Endothelial cell of umbilical vein (primary cell): ENCODE measurements at regions not wholly inside any gene's neighbourhood (a gene's known extent, or its start where the extent isn't known, plus 50 kb on each side); places are given as distances from the start of the nearest gene placed in this dataset.

Experiments
- BruUV-seq: library from RNA; stranded (reverse); fragments of 400-500 nt; replicated peaks from 2 replicates; lab custom pipeline; 2021; lab: Mats Ljungman, UMichigan
- CTCF ChIA-PET: fragments of 300-600, 350-600 bp; sonication (Branson Sonifier 250); formaldehyde crosslinking; loops from one replicate; lab custom pipeline; 2021; ENCODE audit warnings: antibody characterized with exemption, inconsistent platforms; lab: Charles Lee
- POLR2A ChIA-PET: fragments of 300-600, 350-600 bp; sonication (Branson Sonifier 250); formaldehyde crosslinking; loops from one replicate; lab custom pipeline; 2021; ENCODE audit warnings: antibody characterized with exemption, inconsistent platforms; lab: Charles Lee
- DNase-seq: peaks from one replicate; pipeline ENCODE4 v3.0.0-alpha.2; 2011; ENCODE audit warnings: low read depth, low spot score
- FAIRE-seq: peaks from 2 replicates; lab custom pipeline; 2011; peaks lifted over from hg19 to GRCh38; lab: Jason Lieb, UNC
- H2AFZ ChIP-seq: 2 replicates; pipeline ENCODE4 v1.6.0; 2012; ENCODE audit warnings: low read depth, low read length, control low read depth, inconsistent platforms
- H3K27ac ChIP-seq: 2 replicates; pipeline ENCODE4 v1.5.1; 2011; ENCODE audit warnings: low read depth, mild to moderate bottlenecking, control low read depth, low read length, moderate library complexity; ENCODE audit not compliant: insufficient read depth
- H3K27me3 ChIP-seq, 2 experiments: 2 replicates each; pipeline versions ENCODE4 v1.6.0 to v1.6.1; 2011; ENCODE audit warnings: low read length in 2 of 2, mixed read lengths in 1 of 2; ENCODE audit not compliant: control insufficient read depth in 2 of 2, insufficient read depth in 2 of 2
- H3K36me3 ChIP-seq, 2 experiments: 2 replicates in 1 of 2; 3 replicates in 1 of 2; pipeline ENCODE4 v1.5.1; 2011; ENCODE audit warnings: low read length in 2 of 2, mild to moderate bottlenecking in 1 of 2, moderate library complexity in 1 of 2; ENCODE audit not compliant: control insufficient read depth in 2 of 2, insufficient read depth in 2 of 2; ENCODE audit errors: extremely low read depth in 1 of 2
- H3K4me1 ChIP-seq: 3 replicates; pipeline ENCODE4 v1.5.1; 2011; ENCODE audit warnings: mild to moderate bottlenecking, low read length; ENCODE audit not compliant: control insufficient read depth, insufficient read depth; ENCODE audit errors: extremely low read depth
- H3K4me2 ChIP-seq: 2 replicates; pipeline ENCODE4 v1.6.1; 2011; ENCODE audit warnings: low read length, control low read depth, mixed read lengths; ENCODE audit not compliant: insufficient read depth
- H3K4me3 ChIP-seq, 3 experiments: fragments of 200-600 bp in 1 of 3; sonication (generic), shearing (Covaris generic) in 1 of 3; replicated peaks in 1 of 3; 2 replicates each; pipeline ENCODE4 v1.5.1; 2011 to 2016; ENCODE audit warnings: control low read depth in 3 of 3, low read length in 3 of 3, mild to moderate bottlenecking in 2 of 3, inconsistent platforms in 1 of 3, low read depth in 1 of 3, moderate library complexity in 1 of 3; ENCODE audit not compliant: insufficient read depth in 1 of 3
- H3K79me2 ChIP-seq: 2 replicates; pipeline ENCODE4 v1.6.0; 2012; ENCODE audit warnings: low read length, inconsistent platforms; ENCODE audit not compliant: control insufficient read depth, insufficient read depth
- H3K9ac ChIP-seq: replicated peaks from 2 replicates; pipeline ENCODE3; 2011; ENCODE audit warnings: low read length, control low read depth; ENCODE audit not compliant: insufficient read depth; ENCODE audit errors: extremely low read depth
- H3K9me1 ChIP-seq: replicated peaks from 3 replicates; pipeline ENCODE4 v1.6.0; 2011; ENCODE audit warnings: mild to moderate bottlenecking, low read length; ENCODE audit not compliant: control insufficient read depth, insufficient read depth; ENCODE audit errors: extremely low read depth
- H3K9me3 ChIP-seq: replicated peaks from 2 replicates; pipeline ENCODE4 v1.5.1; 2012; ENCODE audit warnings: low read length, inconsistent platforms; ENCODE audit not compliant: control insufficient read depth, insufficient read depth
- H4K20me1 ChIP-seq: replicated peaks from 2 replicates; pipeline ENCODE3; 2011; ENCODE audit warnings: mild to moderate bottlenecking, low read length; ENCODE audit not compliant: control insufficient read depth, insufficient read depth; ENCODE audit errors: extremely low read depth
- CTCF ChIP-seq, 2 donors: IDR thresholded peaks; 1 replicate in 1 of 2; 2 replicates in 1 of 2; pipeline ENCODE4 v1.5.1; 2011; ENCODE audit warnings: low read length in 2 of 2, mild to moderate bottlenecking in 2 of 2, moderate library complexity in 2 of 2, control low read depth in 1 of 2, inconsistent platforms in 1 of 2, low read depth in 1 of 2; ENCODE audit not compliant: insufficient read depth in 1 of 2; ENCODE audit errors: extremely low read depth in 1 of 2
- EZH2 ChIP-seq: IDR thresholded peaks from 2 replicates; pipeline ENCODE4 v1.6.1; 2012; ENCODE audit warnings: borderline replicate concordance, low read depth, mild to moderate bottlenecking, moderate library complexity, low read length, inconsistent platforms; ENCODE audit not compliant: severe bottlenecking
- FOS ChIP-seq: IDR thresholded peaks from 2 replicates; pipeline ENCODE4 v1.6.1; 2011; ENCODE audit warnings: mild to moderate bottlenecking, low read length, moderate library complexity, borderline replicate concordance; ENCODE audit not compliant: insufficient read depth
- GATA2 ChIP-seq: IDR thresholded peaks from 2 replicates; pipeline ENCODE4 v1.7.0; 2011; ENCODE audit warnings: low read depth, mild to moderate bottlenecking, moderate library complexity, mixed read lengths, low read length; ENCODE audit not compliant: insufficient read length, insufficient read depth
- JUN ChIP-seq: IDR thresholded peaks from 2 replicates; pipeline ENCODE4 v1.6.1; 2011; ENCODE audit warnings: borderline replicate concordance, low read depth; ENCODE audit not compliant: insufficient read length, insufficient read depth
- MAX ChIP-seq: IDR thresholded peaks from 2 replicates; pipeline ENCODE4 v1.6.1; 2011; ENCODE audit not compliant: insufficient read depth, insufficient read length
- MYC ChIP-seq: IDR thresholded peaks from one replicate; pipeline ENCODE4 v1.6.1; 2011; ENCODE audit warnings: mild to moderate bottlenecking, low read depth, low read length
- POLR2A ChIP-seq: IDR thresholded peaks from 2 replicates; pipeline ENCODE4 v1.6.1; 2012; ENCODE audit warnings: low read depth, mild to moderate bottlenecking, control low read depth, low read length
- POLR2AphosphoS5 ChIP-seq: IDR thresholded peaks from 2 replicates; pipeline ENCODE4 v1.6.1; 2012; ENCODE audit warnings: low read depth, mild to moderate bottlenecking, control low read depth, low read length, moderate library complexity; ENCODE audit not compliant: insufficient read depth
- dilution Hi-C: fragments of 300-500 bp; cut with MboI; formaldehyde crosslinking; loops from one replicate; pipeline ENCODE4 v1.15.0; 2019; ENCODE audit warnings: low sequenced_read_pairs; ENCODE audit not compliant: extremely low pct_ligation_motif_present
- intact Hi-C: fragments of 100-400 bp; cut with micrococcal nuclease; formaldehyde crosslinking; loops from one replicate; pipeline ENCODE4 v1.10.0; 2022

GRCh38 chr6:81382852-81383251 is 369.6 kb downstream of the TENT5A start:
- intact Hi-C loops (no loop called here), dilution Hi-C loops (no loop called here)
- Histone ChIP-seq H3K27ac (no peak overlapping the region), H3K27me3 (no peaks in the 10 kb centered on the region), H3K79me2 (no peaks in the 10 kb centered on the region), H2AFZ (no peak overlapping the region), H4K20me1 (no peaks in the 10 kb centered on the region), H3K9ac (no peak overlapping the region), H3K4me1 (no peaks in the 10 kb centered on the region), H3K36me3 (no peaks in the 10 kb centered on the region), H3K4me3 (no peak overlapping the region), H3K9me1 (no peaks in the 10 kb centered on the region), H3K9me3 (no peaks in the 10 kb centered on the region), H3K4me2 (no peak overlapping the region)
- BruUV-seq, result no TSS peak
- DNase-seq (no peak), FAIRE-seq (no peak)
- TF ChIP-seq EZH2 (no peak), FOS (no peak), CTCF (IDR thresholded peaks at IDR 0.05; ENCODE audit: extremely low read depth in 1 of 2, insufficient read depth in 1 of 2, low read depth in 1 of 2, low read length in 2 of 2) (no peak), JUN (no peak), POLR2AphosphoS5 (no peak), MYC (no peak), POLR2A (no peak), MAX (no peak), GATA2 (no peak)
- ChIA-PET CTCF (no interaction called here), POLR2A (no interaction called here)
